CD4-positive, alpha-beta memory T cell (primary cell): ENCODE measurements at regions not wholly inside any gene's neighbourhood (a gene's known extent, or its start where the extent isn't known, plus 50 kb on each side); places are given as distances from the start of the nearest gene placed in this dataset.

Experiments
- CTCF ChIA-PET: fragments of 350-600 bp; sonication (Branson Sonifier 250); formaldehyde crosslinking; loops from one replicate; lab custom pipeline; 2021; ENCODE audit warnings: inconsistent platforms; ENCODE audit not compliant: partially characterized antibody; lab: Charles Lee
- POLR2A ChIA-PET: fragments of 350-600 bp; sonication (Branson Sonifier 250); formaldehyde crosslinking; loops from one replicate; lab custom pipeline; 2021; ENCODE audit not compliant: partially characterized antibody; lab: Charles Lee
- DNase-seq, 5 donors: peaks; one replicate each; pipeline versions ENCODE4 v3.0.0 to v3.0.0-alpha.2; 2020 to 2022; ENCODE audit warnings: mixed read lengths in 1 of 5
- H3K27ac ChIP-seq: one replicate; pipeline ENCODE4 v1.7.0; 2013; ENCODE audit warnings: low read depth, low read length
- H3K27me3 ChIP-seq: 2 replicates; pipeline ENCODE4 v1.7.0; 2013; ENCODE audit warnings: mild to moderate bottlenecking, low read length, moderate library complexity; ENCODE audit not compliant: insufficient read depth
- H3K36me3 ChIP-seq: 2 replicates; pipeline ENCODE4 v1.7.0; 2013; ENCODE audit warnings: mild to moderate bottlenecking, low read length, moderate library complexity; ENCODE audit not compliant: insufficient read depth
- H3K4me1 ChIP-seq: 2 replicates; pipeline ENCODE4 v1.7.0; 2013; ENCODE audit warnings: mild to moderate bottlenecking, low read length, moderate library complexity; ENCODE audit not compliant: insufficient read depth
- H3K4me3 ChIP-seq, 2 donors: one replicate each; pipeline ENCODE4 v1.7.0; 2013; ENCODE audit warnings: low read length in 2 of 2, mild to moderate bottlenecking in 1 of 2
- H3K9me3 ChIP-seq, 2 donors: one replicate each; pipeline ENCODE4 v1.7.0; 2013; ENCODE audit warnings: low read length in 2 of 2, control low read depth in 1 of 2; ENCODE audit not compliant: control insufficient read depth in 1 of 2
- H3K27ac Mint-ChIP-seq, 7 donors: one replicate each; pipeline ENCODE4 v1.8.0; 2020 to 2021; ENCODE audit warnings: mixed read lengths in 7 of 7, mild to moderate bottlenecking in 6 of 7, inconsistent platforms in 3 of 7, moderate library complexity in 3 of 7
- H3K27me3 Mint-ChIP-seq, 2 donors: one replicate each; pipeline ENCODE4 v1.8.0; 2020 to 2021; ENCODE audit warnings: mixed read lengths in 2 of 2
- H3K36me3 Mint-ChIP-seq, 2 donors: one replicate each; pipeline ENCODE4 v1.8.0; 2020 to 2021; ENCODE audit warnings: mixed read lengths in 2 of 2, inconsistent platforms in 1 of 2, mild to moderate bottlenecking in 1 of 2
- H3K4me1 Mint-ChIP-seq, 4 donors: one replicate each; pipeline ENCODE4 v1.8.0; 2020 to 2021; ENCODE audit warnings: mixed read lengths in 4 of 4, mild to moderate bottlenecking in 1 of 4
- H3K4me3 Mint-ChIP-seq, 8 donors: one replicate each; pipeline ENCODE4 v1.8.0; 2020 to 2021; ENCODE audit warnings: mixed read lengths in 8 of 8, mild to moderate bottlenecking in 7 of 8, moderate library complexity in 6 of 8, inconsistent platforms in 3 of 8
- H3K9me3 Mint-ChIP-seq, 8 donors: one replicate each; pipeline ENCODE4 v1.8.0; 2020 to 2021; ENCODE audit warnings: mixed read lengths in 8 of 8, mild to moderate bottlenecking in 5 of 8, inconsistent platforms in 3 of 8, moderate library complexity in 1 of 8
- intact Hi-C: fragments of 100-400 bp; cut with micrococcal nuclease; formaldehyde crosslinking; loops from one replicate; pipeline ENCODE4 v1.15.1; 2023

GRCh38 chr14:100403802-100404365 is 80.7 kb downstream of the SLC25A47 start:
- intact Hi-C loops, result no loop called here
- ChIA-PET POLR2A (no interaction called here), CTCF (interaction anchor here (1.2 kb wide), 1 partner anchor 242 kb away, joined by 3 read pairs; no protein-coding TSS in a partner anchor)
- Mint-ChIP-seq H3K27me3 (no peaks in the 10 kb centered on the region), H3K36me3 (peaks cover 0 to 8% of the 10 kb centered on the region in 2 donors), H3K9me3 (no peaks in the 10 kb centered on the region), H3K27ac (peak overlapping the region in 2 of 7 donors; percentile 12 to 71), H3K4me1 (peaks cover 27 to 49% (median 31%) of the 10 kb centered on the region in 4 donors), H3K4me3 (no peak overlapping the region)
- Histone ChIP-seq H3K27ac (no peak overlapping the region), H3K4me1 (peaks cover 35% of the 10 kb centered on the region), H3K9me3 (no peaks in the 10 kb centered on the region), H3K4me3 (no peak overlapping the region), H3K27me3 (no peaks in the 10 kb centered on the region), H3K36me3 (no peaks in the 10 kb centered on the region)
- DNase-seq, result no peak

- H3K9me3 Mint-ChIP-seq, result no peaks in the 10 kb centered on the region
- H3K27me3 Mint-ChIP-seq, result no peaks in the 10 kb centered on the region
- Histone ChIP-seq H3K36me3 (no peaks in the 10 kb centered on the region), H3K9me3 (no peaks in the 10 kb centered on the region), H3K4me1 (peaks cover 35% of the 10 kb centered on the region), H3K4me3 (no peak overlapping the region), H3K27ac (no peak overlapping the region), H3K27me3 (no peaks in the 10 kb centered on the region)
- H3K4me3 Mint-ChIP-seq, result no peak overlapping the region
- H3K36me3 Mint-ChIP-seq, result peaks cover 0 to 3% of the 10 kb centered on the region in 2 donors
- no peak for DNase-seq
- H3K4me1 Mint-ChIP-seq, result peaks cover 27 to 49% (median 31%) of the 10 kb centered on the region in 4 donors
- H3K27ac Mint-ChIP-seq, result peak overlapping the region in 6 of 7 donors; percentile 63 to 92 (median 90)
- intact Hi-C loops, result no loop called here
- ChIA-PET CTCF (interaction anchor here (3.8 kb wide), 1 partner anchor 242 kb away, joined by 14 read pairs; no protein-coding TSS in a partner anchor), POLR2A (no interaction called here)
Observed at GRCh38 chr14:100404419-100404818, 81.3 kb downstream of the SLC25A47 start.

- Histone ChIP-seq H3K36me3 (no peaks in the 10 kb centered on the region), H3K4me3 (no peak overlapping the region), H3K4me1 (peaks cover 35% of the 10 kb centered on the region), H3K27me3 (no peaks in the 10 kb centered on the region), H3K27ac (peak overlapping the region; percentile 3), H3K9me3 (no peaks in the 10 kb centered on the region)
- H3K27ac Mint-ChIP-seq, result peak overlapping the region; percentile 37 to 93 (median 89)
- H3K27me3 Mint-ChIP-seq, result no peaks in the 10 kb centered on the region
- peak overlapping the region in 7 of 8 donors; percentile 19 to 80 (median 70) for H3K4me3 Mint-ChIP-seq
- DNase-seq, result no peak
- H3K36me3 Mint-ChIP-seq, result no peaks in the 10 kb centered on the region
- no peaks in the 10 kb centered on the region for H3K9me3 Mint-ChIP-seq
- CTCF ChIA-PET, result interaction anchor here (0.8 to 3.8 kb wide), 2 partner anchors 21 to 240 kb away, joined by 4 to 14 read pairs; no protein-coding TSS in a partner anchor
- intact Hi-C loops, result no loop called here
- POLR2A ChIA-PET, result no interaction called here
- peaks cover 26 to 49% (median 30%) of the 10 kb centered on the region in 4 donors for H3K4me1 Mint-ChIP-seq
Observed at GRCh38 chr14:100405760-100406455, 82.8 kb downstream of the SLC25A47 start.

GRCh38 chr14:100406505-100407131 is 83.5 kb downstream of the SLC25A47 start:
- POLR2A ChIA-PET, result no interaction called here
- Histone ChIP-seq H3K27me3 (no peaks in the 10 kb centered on the region), H3K9me3 (no peaks in the 10 kb centered on the region), H3K27ac (peak overlapping the region; percentile 6), H3K36me3 (no peaks in the 10 kb centered on the region), H3K4me3 (no peak overlapping the region), H3K4me1 (peaks cover 35% of the 10 kb centered on the region)
- Mint-ChIP-seq H3K9me3 (no peaks in the 10 kb centered on the region), H3K4me1 (peaks cover 26 to 49% (median 30%) of the 10 kb centered on the region in 4 donors), H3K27ac (peak overlapping the region; percentile 54 to 93 (median 89)), H3K36me3 (no peaks in the 10 kb centered on the region), H3K4me3 (peak overlapping the region in 7 of 8 donors; percentile 39 to 80 (median 70)), H3K27me3 (no peaks in the 10 kb centered on the region)
- intact Hi-C loops, result no loop called here
- CTCF ChIA-PET, result interaction anchor here (1.1 to 3.8 kb wide), 2 partner anchors 21 to 239 kb away, joined by 3 to 14 read pairs; no protein-coding TSS in a partner anchor
- peak in 4 of 5 donors; percentile 17 to 29 (median 25) for DNase-seq

GRCh38 chr14:100407376-100408102 is 84.4 kb downstream of the SLC25A47 start:
- Mint-ChIP-seq H3K36me3 (peaks cover 0 to 3% of the 10 kb centered on the region in 2 donors), H3K27me3 (no peaks in the 10 kb centered on the region), H3K4me3 (peak overlapping the region in 1 of 8 donors; percentile 31), H3K27ac (peak overlapping the region; percentile 32 to 93 (median 86)), H3K9me3 (no peaks in the 10 kb centered on the region), H3K4me1 (peaks cover 26 to 49% (median 30%) of the 10 kb centered on the region in 4 donors)
- Histone ChIP-seq H3K27ac (no peak overlapping the region), H3K27me3 (no peaks in the 10 kb centered on the region), H3K4me1 (peaks cover 35% of the 10 kb centered on the region), H3K9me3 (no peaks in the 10 kb centered on the region), H3K36me3 (no peaks in the 10 kb centered on the region), H3K4me3 (no peak overlapping the region)
- ChIA-PET POLR2A (no interaction called here), CTCF (interaction anchor here (1.1 to 3.8 kb wide), 2 partner anchors 22 to 239 kb away, joined by 3 to 14 read pairs; no protein-coding TSS in a partner anchor)
- intact Hi-C loops, result no loop called here
- DNase-seq, result no peak

GRCh38 chr14:100408350-100409002 is 85.3 kb downstream of the SLC25A47 start:
- peak in 3 of 5 donors; percentile 3 to 6 (median 3) for DNase-seq

More at GRCh38 chr14:100408350-100409002, 85.3 kb downstream of the SLC25A47 start:
- no peaks in the 10 kb centered on the region for H3K9me3 ChIP-seq
- ChIA-PET CTCF (interaction anchor here (3.8 kb wide), 1 partner anchor 238 kb away, joined by 14 read pairs; no protein-coding TSS in a partner anchor), POLR2A (no interaction called here)
- H3K9me3 Mint-ChIP-seq, result no peaks in the 10 kb centered on the region
- H3K27ac ChIP-seq, result no peak overlapping the region
- intact Hi-C loops, result no loop called here
- H3K27me3 ChIP-seq, result no peaks in the 10 kb centered on the region
- H3K4me1 ChIP-seq, result peaks cover 35% of the 10 kb centered on the region
- H3K36me3 ChIP-seq, result no peaks in the 10 kb centered on the region
- H3K4me3 Mint-ChIP-seq, result no peak overlapping the region
- no peaks in the 10 kb centered on the region for H3K27me3 Mint-ChIP-seq
- H3K27ac Mint-ChIP-seq, result peak overlapping the region in 4 of 7 donors; percentile 10 to 91 (median 58)
- peaks cover 0 to 3% of the 10 kb centered on the region in 2 donors for H3K36me3 Mint-ChIP-seq
- peaks cover 26 to 46% (median 30%) of the 10 kb centered on the region in 4 donors for H3K4me1 Mint-ChIP-seq
- no peak overlapping the region for H3K4me3 ChIP-seq
